HCT116 (cell line): ENCODE measurements at regions not wholly inside any gene's neighbourhood (a gene's known extent, or its start where the extent isn't known, plus 50 kb on each side); places are given as distances from the start of the nearest gene placed in this dataset.

Experiments used
- ATAC-seq: fragments of 200-7000 bp; cut with Tn5 transposase; 2 replicates; pipeline ENCODE4 v1.9.1; 2020; ENCODE audit warnings: mild to moderate bottlenecking, moderate library complexity
- BruUV-seq: library from RNA; stranded (reverse); fragments of 400-500 nt; replicated peaks from 2 replicates; lab custom pipeline; 2021; lab: Mats Ljungman, UMichigan
- CTCF ChIA-PET: fragments of 300-600 bp; sonication (Branson Sonifier 250); formaldehyde crosslinking; loops from one replicate; lab custom pipeline; 2021; ENCODE audit warnings: antibody characterized with exemption; lab: Charles Lee
- POLR2A ChIA-PET: fragments of 300-600, 350-600 bp; sonication (Branson Sonifier 250); formaldehyde crosslinking; loops from one replicate; lab custom pipeline; 2021; ENCODE audit warnings: antibody characterized with exemption; lab: Charles Lee
- RAD21 ChIA-PET, 2 experiments: fragments of 300-600 bp; sonication (Branson Sonifier 250); formaldehyde crosslinking; loops; one replicate each; lab custom pipeline; 2023; ENCODE audit warnings: low total read pairs in 2 of 2; ENCODE audit not compliant: uncharacterized antibody in 2 of 2, unreplicated experiment in 2 of 2, low non-redundant PET in 1 of 2; lab: Charles Lee
- DNase-seq: peaks from one replicate; pipeline ENCODE4 v3.0.0-alpha.2; 2010; ENCODE audit warnings: low read depth, low spot score
- H2AFZ ChIP-seq: fragments of 200-600 bp; shearing (Covaris generic), sonication (generic); 2 replicates; pipeline ENCODE4 v1.6.1; 2017; ENCODE audit warnings: low read depth, mixed run types, mixed read lengths, antibody characterized with exemption, low read length; ENCODE audit not compliant: poor library complexity, severe bottlenecking
- H3K27ac ChIP-seq: 2 replicates; pipeline ENCODE4 v1.5.1; 2012; ENCODE audit warnings: low read depth, low read length
- H3K27me3 ChIP-seq: fragments of 200-600 bp; sonication (generic); 2 replicates; pipeline ENCODE4 v1.6.1; 2016; ENCODE audit warnings: mixed run types, low read length, mixed read lengths; ENCODE audit not compliant: insufficient read depth
- H3K36me3 ChIP-seq, 2 experiments: fragments of 200-500 bp in 1 of 2; fragments of 200-600 bp in 1 of 2; sonication (Bioruptor generic) in 1 of 2; sonication (generic) in 1 of 2; 2 replicates each; pipeline versions ENCODE4 v1.5.1 to v1.6.1; 2014 to 2016; ENCODE audit warnings: low read length in 2 of 2, inconsistent platforms in 1 of 2, mixed read lengths in 1 of 2, mixed run types in 1 of 2; ENCODE audit not compliant: insufficient read depth in 2 of 2, control insufficient read depth in 1 of 2
- H3K4me1 ChIP-seq, 2 experiments: fragments of 200-600 bp in 1 of 2; sonication (generic) in 1 of 2; 2 replicates each; pipeline versions ENCODE4 v1.5.1 to v1.6.1; 2012 to 2017; ENCODE audit warnings: low read length in 2 of 2, inconsistent platforms in 1 of 2, mild to moderate bottlenecking in 1 of 2, mixed read lengths in 1 of 2, mixed run types in 1 of 2, moderate library complexity in 1 of 2; ENCODE audit not compliant: insufficient read depth in 2 of 2, control insufficient read depth in 1 of 2
- H3K4me2 ChIP-seq: fragments of 200-600 bp; sonication (generic); 2 replicates; pipeline ENCODE4 v1.6.1; 2017; ENCODE audit warnings: mixed run types, low read length, mixed read lengths
- H3K4me3 ChIP-seq, 2 experiments: fragments of 200-600 bp in 1 of 2; sonication (generic) in 1 of 2; replicated peaks in 1 of 2; 2 replicates each; pipeline ENCODE4 v1.5.1; 2011 to 2016; ENCODE audit warnings: low read length in 2 of 2, control low read depth in 1 of 2, low read depth in 1 of 2, mild to moderate bottlenecking in 1 of 2, mixed read lengths in 1 of 2, mixed run types in 1 of 2
- H3K79me2 ChIP-seq: fragments of 200-600 bp; sonication (generic); 2 replicates; pipeline ENCODE4 v1.6.1; 2017; ENCODE audit warnings: mild to moderate bottlenecking, mixed run types, low read length, moderate library complexity, mixed read lengths; ENCODE audit not compliant: insufficient read depth
- H3K9ac ChIP-seq: fragments of 200-600 bp; sonication (generic); 2 replicates; pipeline ENCODE4 v1.6.1; 2016; ENCODE audit warnings: low read length, mixed read lengths
- H3K9me2 ChIP-seq: fragments of 200-600 bp; sonication (generic), shearing (Covaris generic); 2 replicates; pipeline ENCODE4 v1.6.1; 2017; ENCODE audit warnings: mixed run types, mild to moderate bottlenecking, moderate library complexity; ENCODE audit not compliant: insufficient read depth
- H3K9me3 ChIP-seq, 2 experiments: fragments of 200-500 bp in 1 of 2; fragments of 200-600 bp in 1 of 2; sonication (Bioruptor generic) in 1 of 2; sonication (generic) in 1 of 2; 2 replicates each; pipeline ENCODE4 v1.6.1; 2014 to 2017; ENCODE audit warnings: low read length in 2 of 2, mixed read lengths in 2 of 2, inconsistent platforms in 1 of 2, low read depth in 1 of 2, mild to moderate bottlenecking in 1 of 2, mixed run types in 1 of 2, moderate library complexity in 1 of 2; ENCODE audit not compliant: control insufficient read depth in 1 of 2, insufficient read depth in 1 of 2
- H4K20me1 ChIP-seq: fragments of 200-600 bp; sonication (generic), shearing (Covaris generic); 2 replicates; pipeline ENCODE4 v1.6.1; 2017; ENCODE audit warnings: mixed run types, mild to moderate bottlenecking, moderate library complexity; ENCODE audit not compliant: insufficient read depth
- CBX3 ChIP-seq: IDR thresholded peaks from 2 replicates; pipeline ENCODE4 v1.6.1; 2012; ENCODE audit warnings: low read depth
- CEBPB ChIP-seq: IDR thresholded peaks from 2 replicates; pipeline ENCODE4 v1.6.1; 2012; ENCODE audit warnings: low read depth
- EGR1 ChIP-seq: IDR thresholded peaks from 2 replicates; pipeline ENCODE4 v1.6.1; 2012; ENCODE audit warnings: low read depth
- EZH2 ChIP-seq: fragments of 200-600 bp; sonication (generic); IDR thresholded peaks from 2 replicates; pipeline ENCODE4 v1.6.1; 2017; ENCODE audit warnings: antibody characterized with exemption, mixed run types
- EZH2phosphoT487 ChIP-seq: fragments of 200-600 bp; IDR thresholded peaks from 2 replicates; pipeline ENCODE4 v1.6.1; 2018; ENCODE audit warnings: antibody characterized with exemption, borderline replicate concordance
- FOSL1 ChIP-seq: IDR thresholded peaks from 2 replicates; pipeline ENCODE4 v1.6.1; 2012; ENCODE audit warnings: low read depth
- JUND ChIP-seq: IDR thresholded peaks from 2 replicates; pipeline ENCODE4 v1.6.1; 2012
- MAX ChIP-seq: IDR thresholded peaks from 2 replicates; pipeline ENCODE4 v1.6.1; 2012
- POLR2AphosphoS5 ChIP-seq: IDR thresholded peaks from 2 replicates; pipeline ENCODE4 v1.6.1; 2011; ENCODE audit warnings: mild to moderate bottlenecking, low read depth, low read length, moderate library complexity
- SIN3A ChIP-seq: IDR thresholded peaks from 2 replicates; pipeline ENCODE4 v1.6.1; 2012; ENCODE audit warnings: low read depth
- SP1 ChIP-seq: IDR thresholded peaks from 2 replicates; pipeline ENCODE4 v1.6.1; 2012; ENCODE audit warnings: low read depth
- SRF ChIP-seq: IDR thresholded peaks from 2 replicates; pipeline ENCODE4 v1.6.1; 2012; ENCODE audit warnings: low read depth
- TCF7L2 ChIP-seq: IDR thresholded peaks from 2 replicates; pipeline ENCODE4 v1.7.0; 2011; ENCODE audit warnings: borderline replicate concordance, inconsistent platforms; ENCODE audit not compliant: insufficient read depth, insufficient read length; ENCODE audit errors: extremely low read depth
- YY1 ChIP-seq: IDR thresholded peaks from 2 replicates; pipeline ENCODE4 v1.6.1; 2011; ENCODE audit warnings: low read length, low read depth, moderate library complexity, mild to moderate bottlenecking; ENCODE audit not compliant: insufficient replicate concordance; ENCODE audit errors: extremely low read depth
- ZBTB33 ChIP-seq: IDR thresholded peaks from 2 replicates; pipeline ENCODE4 v1.6.1; 2011; ENCODE audit warnings: mild to moderate bottlenecking, low read length, moderate library complexity; ENCODE audit not compliant: insufficient replicate concordance; ENCODE audit errors: extremely low read depth
- ZFX ChIP-seq: fragments of 450-650 bp; IDR thresholded peaks from 2 replicates; pipeline ENCODE4 v1.6.1; 2017
- ZNF274 ChIP-seq: fragments of 200-500 bp; sonication (Bioruptor generic); IDR thresholded peaks from 2 replicates; pipeline ENCODE4 v1.6.1; 2014; ENCODE audit warnings: mild to moderate bottlenecking, low read depth, low read length, inconsistent platforms
- intact Hi-C: fragments of 100-400 bp; cut with micrococcal nuclease; formaldehyde crosslinking; loops from 2 replicates; pipeline ENCODE4 v1.10.0; 2022
- TF ChIP-seq, protein P1 (sequence below), 3 experiments: fragments of 200-600 bp in 1 of 3; sonication (generic) in 1 of 3; IDR thresholded peaks in 2 of 3; conservative IDR thresholded peaks in 1 of 3; 2 replicates each; pipeline ENCODE4 v1.5.1; 2012 to 2017; ENCODE audit warnings: low read depth in 2 of 3, low read length in 2 of 3, antibody characterized with exemption in 1 of 3, borderline replicate concordance in 1 of 3, control low read depth in 1 of 3, mild to moderate bottlenecking in 1 of 3, mixed read lengths in 1 of 3, mixed run types in 1 of 3, moderate library complexity in 1 of 3; ENCODE audit not compliant: insufficient read depth in 1 of 3
- TF ChIP-seq, protein P2 (sequence below): IDR thresholded peaks from 2 replicates; pipeline ENCODE4 v1.6.1; 2012

- TF ChIP-seq EZH2 (no peak), CEBPB (no peak), SRF (no peak), POLR2AphosphoS5 (no peak)
- TF ChIP-seq, protein P1, sequence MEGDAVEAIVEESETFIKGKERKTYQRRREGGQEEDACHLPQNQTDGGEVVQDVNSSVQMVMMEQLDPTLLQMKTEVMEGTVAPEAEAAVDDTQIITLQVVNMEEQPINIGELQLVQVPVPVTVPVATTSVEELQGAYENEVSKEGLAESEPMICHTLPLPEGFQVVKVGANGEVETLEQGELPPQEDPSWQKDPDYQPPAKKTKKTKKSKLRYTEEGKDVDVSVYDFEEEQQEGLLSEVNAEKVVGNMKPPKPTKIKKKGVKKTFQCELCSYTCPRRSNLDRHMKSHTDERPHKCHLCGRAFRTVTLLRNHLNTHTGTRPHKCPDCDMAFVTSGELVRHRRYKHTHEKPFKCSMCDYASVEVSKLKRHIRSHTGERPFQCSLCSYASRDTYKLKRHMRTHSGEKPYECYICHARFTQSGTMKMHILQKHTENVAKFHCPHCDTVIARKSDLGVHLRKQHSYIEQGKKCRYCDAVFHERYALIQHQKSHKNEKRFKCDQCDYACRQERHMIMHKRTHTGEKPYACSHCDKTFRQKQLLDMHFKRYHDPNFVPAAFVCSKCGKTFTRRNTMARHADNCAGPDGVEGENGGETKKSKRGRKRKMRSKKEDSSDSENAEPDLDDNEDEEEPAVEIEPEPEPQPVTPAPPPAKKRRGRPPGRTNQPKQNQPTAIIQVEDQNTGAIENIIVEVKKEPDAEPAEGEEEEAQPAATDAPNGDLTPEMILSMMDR (IDR thresholded peaks at IDR 0.05 in 2 of 3, conservative IDR thresholded peaks at IDR 0.05 in 1 of 3; ENCODE audit: borderline replicate concordance in 1 of 3, insufficient read depth in 1 of 3, low read depth in 2 of 3, low read length in 2 of 3) = no peak
These were observed 306.8 kb downstream of the MN1 start (continued) for GRCh38 chr22:27494785-27495184.

GRCh38 chr22:27495325-27495724 lies 306.2 kb downstream of the MN1 start:
- ChIA-PET CTCF (no interaction called here), RAD21 (no interaction called here), POLR2A (no interaction called here)
- Histone ChIP-seq H4K20me1 (no peaks in the 10 kb centered on the region), H3K4me3 (no peak overlapping the region), H3K4me1 (no peaks in the 10 kb centered on the region), H3K9me2 (no peaks in the 10 kb centered on the region), H3K27me3 (no peaks in the 10 kb centered on the region), H3K79me2 (no peaks in the 10 kb centered on the region), H3K9ac (no peak overlapping the region), H3K36me3 (no peaks in the 10 kb centered on the region), H3K4me2 (no peak overlapping the region), H3K9me3 (no peaks in the 10 kb centered on the region), H3K27ac (no peak overlapping the region), H2AFZ (no peak overlapping the region)
- TF ChIP-seq ZNF274 (no peak), POLR2AphosphoS5 (no peak), CBX3 (no peak), MAX (no peak), YY1 (no peak), EZH2 (no peak), SP1 (no peak), SRF (no peak), SIN3A (no peak), TCF7L2 (no peak), ZFX (no peak), FOSL1 (no peak), ZBTB33 (no peak), JUND (no peak), EGR1 (no peak), EZH2phosphoT487 (no peak)
- TF ChIP-seq, protein P2, sequence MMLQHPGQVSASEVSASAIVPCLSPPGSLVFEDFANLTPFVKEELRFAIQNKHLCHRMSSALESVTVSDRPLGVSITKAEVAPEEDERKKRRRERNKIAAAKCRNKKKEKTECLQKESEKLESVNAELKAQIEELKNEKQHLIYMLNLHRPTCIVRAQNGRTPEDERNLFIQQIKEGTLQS = no peak
- TF ChIP-seq, protein P1 (IDR thresholded peaks at IDR 0.05 in 2 of 3, conservative IDR thresholded peaks at IDR 0.05 in 1 of 3; ENCODE audit: borderline replicate concordance in 1 of 3, insufficient read depth in 1 of 3, low read depth in 2 of 3, low read length in 2 of 3) = no peak
- no TSS peak for BruUV-seq
- ATAC-seq (no peak), DNase-seq (no peak)
- intact Hi-C loops = no loop called here
